SKM-1 treated with dmso at 0.1 percent for 144 hours (cell line): ENCODE measurements at regions not wholly inside any gene's neighbourhood (a gene's known extent, or its start where the extent isn't known, plus 50 kb on each side); places are given as distances from the start of the nearest gene placed in this dataset.

Experiments
- DNase-seq: peaks from one replicate; lab custom pipeline; 2025; ENCODE audit not compliant: unreplicated experiment; lab: John Stamatoyannopoulos, UW

DNA sequence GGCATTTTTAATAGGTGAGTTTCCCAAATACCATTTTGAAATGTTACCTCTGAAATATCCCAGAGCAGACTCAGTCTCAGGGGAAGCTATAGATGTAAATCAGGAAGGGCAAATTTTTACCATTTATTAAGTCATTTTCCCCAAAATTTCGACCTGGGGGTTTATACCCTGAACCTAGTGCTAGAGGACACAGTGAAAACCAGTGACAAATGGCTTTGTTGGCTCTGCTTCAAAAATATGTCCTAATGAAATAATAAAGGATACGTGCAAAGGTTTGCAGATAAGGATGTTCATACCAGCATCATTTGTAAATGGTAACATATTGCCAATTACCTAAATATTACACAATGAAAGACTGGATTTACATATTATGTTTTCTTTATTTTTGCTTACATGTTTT, 546.7 kb upstream of the ADAMTS9 start:
- DNase-seq: no peak

DNA sequence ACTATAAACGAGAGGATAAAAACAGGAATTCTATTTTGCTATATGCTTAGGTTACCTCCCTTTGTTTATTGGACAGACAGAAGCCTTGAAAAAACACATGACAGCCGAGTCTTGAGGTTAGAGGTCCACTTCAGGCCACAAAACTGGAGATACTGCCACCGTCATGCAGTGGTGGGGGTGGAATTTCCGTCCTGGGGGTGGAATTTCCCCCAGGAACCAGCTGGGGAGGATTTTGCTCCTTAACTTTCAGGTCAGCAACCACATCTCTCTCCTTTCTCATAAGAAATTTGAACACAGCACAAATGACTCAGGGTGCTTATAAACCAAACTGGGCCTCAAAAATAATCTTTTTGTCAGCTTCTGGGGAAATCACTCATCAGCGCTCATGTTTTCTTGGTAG, 545.8 kb upstream of the ADAMTS9 start:
- no peak for DNase-seq

DNA sequence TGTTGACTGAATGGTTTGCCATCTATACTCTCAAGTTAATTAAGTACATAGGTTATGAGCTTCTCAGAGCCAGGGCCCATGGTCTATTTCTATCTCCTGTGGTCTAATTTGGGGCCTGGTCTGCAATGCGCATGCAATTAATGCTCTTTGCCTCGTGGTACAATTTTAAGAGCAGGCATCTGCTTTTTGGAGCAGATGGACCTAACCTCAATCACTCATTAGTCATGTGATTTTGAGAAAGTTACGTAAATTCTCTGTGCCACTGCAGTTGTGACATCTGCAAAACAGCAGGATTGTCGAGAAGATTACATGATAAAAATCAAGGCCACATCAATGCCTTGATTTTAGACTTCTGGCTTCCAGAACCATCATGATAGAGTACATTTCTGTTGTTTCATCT, 543.7 kb upstream of the ADAMTS9 start:
- DNase-seq: no peak

DNA sequence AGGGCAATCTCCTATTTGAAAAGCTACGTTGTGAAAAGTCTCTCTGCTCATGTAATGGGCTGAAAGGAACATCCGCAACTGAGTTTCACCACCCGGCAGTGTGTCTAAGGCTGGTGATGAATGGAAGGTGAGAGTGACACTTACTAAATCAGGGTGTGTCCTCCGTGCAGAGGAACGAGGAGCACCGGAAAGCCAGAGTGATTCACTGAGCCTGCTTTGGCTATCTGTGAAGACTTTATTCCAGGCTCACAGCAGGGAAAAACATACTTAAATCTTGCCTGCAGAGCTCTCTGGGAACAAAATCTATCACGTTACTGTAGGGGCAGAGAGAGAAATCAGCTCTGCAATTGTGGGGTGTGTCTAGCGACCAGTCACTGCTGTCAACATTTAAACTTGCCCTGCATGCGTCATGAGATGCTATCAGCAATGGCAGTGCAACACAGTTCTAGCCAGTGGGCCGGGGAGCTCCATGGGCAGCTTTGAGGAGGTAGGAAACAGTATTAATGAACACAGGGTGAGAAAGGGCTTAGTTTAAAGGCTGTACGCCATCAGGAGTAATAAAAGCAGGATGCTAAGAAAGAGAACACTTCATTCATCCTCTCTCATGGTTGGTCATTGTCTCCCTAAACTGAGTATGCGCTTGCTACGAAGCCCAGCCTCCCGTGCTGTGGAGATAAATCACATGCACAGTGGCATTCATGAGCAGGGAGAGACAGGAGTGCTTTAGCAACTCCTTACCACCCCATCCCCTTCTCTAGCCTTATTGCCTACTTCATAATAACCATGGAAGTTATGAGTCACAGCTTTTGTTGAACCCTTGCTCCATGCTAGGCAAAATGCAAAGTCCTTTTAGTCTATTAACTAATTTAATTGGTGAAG, 542.7 kb upstream of the ADAMTS9 start:
- DNase-seq: no peak

DNA sequence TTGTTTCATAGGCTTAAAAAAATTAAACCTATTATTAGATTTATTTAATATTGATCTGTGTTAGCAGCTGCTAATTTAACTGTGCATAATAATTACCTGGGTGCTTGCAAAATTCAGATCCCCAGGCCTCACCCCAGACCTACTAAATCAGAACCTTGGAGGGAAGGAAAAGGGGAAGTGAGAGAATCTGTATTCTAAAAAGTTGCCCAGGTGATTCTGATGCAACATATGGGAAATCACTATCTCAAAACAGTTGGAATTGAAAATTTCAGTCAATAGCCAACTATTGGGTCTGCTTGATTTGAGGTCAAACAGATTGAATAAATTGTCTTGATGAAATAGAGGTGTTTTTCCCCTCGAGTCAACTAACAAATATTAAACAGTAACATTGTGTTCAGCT, 538.5 kb upstream of the ADAMTS9 start:
- no peak for DNase-seq

DNA sequence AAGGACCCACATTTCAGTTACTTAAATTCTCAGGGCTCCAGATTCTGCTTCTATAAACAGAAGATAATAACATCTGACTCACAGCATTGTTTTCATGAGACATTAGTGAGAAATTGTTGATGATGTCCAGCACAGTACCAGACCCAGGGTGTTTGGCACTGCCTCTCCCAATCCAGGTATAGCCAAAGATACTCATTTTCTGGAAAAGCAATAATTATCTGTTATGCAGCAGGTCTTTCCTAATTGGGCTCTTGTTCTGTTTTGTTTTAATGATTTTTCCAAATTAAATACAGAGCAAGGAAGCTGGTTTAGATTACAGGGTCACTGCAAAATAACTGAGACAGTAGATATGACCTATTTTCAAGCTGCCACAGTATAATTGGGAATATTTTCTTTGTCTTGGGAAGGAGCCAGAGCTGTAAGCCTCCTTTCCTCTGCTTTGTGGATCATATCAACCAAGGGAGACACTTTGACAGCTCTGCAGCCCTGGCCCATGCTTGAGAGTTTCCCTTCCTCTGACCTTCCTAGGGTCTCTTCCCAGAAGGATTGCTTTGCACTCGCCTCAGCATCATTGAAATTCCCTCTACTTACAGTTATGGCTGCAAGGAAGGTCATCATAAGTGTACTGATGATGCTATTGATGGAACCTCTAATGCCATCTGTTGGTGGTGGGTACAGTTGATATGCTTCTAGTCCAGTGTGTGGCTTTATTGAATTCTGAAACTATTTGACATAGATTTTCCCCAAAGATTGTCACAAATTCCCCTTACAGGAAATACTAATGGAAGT, 522.4 kb upstream of the ADAMTS9 start:
- DNase-seq: no peak

DNA sequence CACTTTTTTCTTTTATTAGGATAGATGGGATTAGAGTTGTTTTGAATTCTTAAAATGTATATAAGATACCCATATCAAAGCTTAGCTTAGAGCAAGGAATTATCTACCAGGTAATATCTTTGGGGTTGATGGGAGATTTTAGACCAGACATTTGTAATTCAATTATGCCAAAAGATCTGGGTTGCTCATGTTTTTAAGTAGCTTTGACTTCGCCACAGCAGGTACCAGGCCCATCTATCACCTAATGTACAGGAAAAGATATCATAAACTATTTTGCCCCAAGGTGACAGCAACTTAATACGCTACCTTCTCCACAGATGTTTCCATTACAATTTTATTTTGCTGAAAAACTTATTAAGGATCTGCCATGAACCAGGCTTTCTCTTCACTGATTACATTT, 514.6 kb upstream of the ADAMTS9 start:
- DNase-seq: no peak

DNA sequence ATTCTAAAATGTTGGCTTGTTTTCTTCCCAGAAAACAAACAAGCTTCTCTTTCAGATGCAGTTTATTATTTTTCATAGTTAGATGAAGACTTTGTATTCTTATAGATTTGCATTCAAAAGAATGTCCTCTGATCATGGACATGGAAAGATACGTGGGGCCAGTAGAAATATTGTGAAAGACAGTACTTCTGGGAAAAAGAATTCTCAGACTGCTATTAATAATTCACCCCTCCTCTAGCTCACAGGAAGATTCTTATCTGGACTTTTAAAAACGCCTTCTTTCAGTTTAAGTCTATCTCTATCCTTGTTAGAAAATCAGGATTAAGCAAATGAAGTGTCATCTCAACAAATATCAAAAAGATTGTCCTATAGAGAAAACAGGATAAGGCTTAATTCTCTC, 514.1 kb upstream of the ADAMTS9 start:
- no peak for DNase-seq

DNA sequence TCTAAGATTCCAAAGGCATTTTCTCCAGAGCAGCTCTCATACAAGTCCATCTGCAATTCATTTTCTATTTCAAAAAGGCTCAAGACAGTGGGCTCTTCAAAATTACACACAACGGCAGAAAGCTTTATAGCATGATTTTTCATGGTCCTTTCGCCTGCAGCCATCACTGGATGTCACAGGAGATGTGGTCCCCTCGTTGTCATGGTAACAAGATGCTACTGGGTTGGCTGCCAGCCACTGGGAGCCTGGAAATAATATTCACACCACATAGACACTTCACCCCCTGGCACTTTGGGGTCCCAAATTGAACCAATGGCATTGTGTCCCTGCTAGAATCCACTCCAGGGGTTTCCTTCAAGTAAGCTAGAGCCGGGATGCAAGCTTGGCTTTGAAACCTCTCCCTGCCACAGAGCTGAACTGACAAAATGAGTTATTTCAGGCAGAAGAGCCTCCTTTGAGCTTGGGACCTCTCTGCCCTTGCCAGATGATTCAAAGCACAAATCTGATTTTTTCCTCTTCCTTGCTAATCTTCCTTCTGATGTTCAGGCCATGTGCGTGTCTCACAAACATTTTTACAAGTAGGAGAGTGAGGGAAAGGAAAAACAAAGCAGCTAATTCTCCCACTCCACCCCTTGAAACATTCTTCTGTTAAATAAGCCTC, 512.6 kb upstream of the ADAMTS9 start:
- no peak for DNase-seq

DNA sequence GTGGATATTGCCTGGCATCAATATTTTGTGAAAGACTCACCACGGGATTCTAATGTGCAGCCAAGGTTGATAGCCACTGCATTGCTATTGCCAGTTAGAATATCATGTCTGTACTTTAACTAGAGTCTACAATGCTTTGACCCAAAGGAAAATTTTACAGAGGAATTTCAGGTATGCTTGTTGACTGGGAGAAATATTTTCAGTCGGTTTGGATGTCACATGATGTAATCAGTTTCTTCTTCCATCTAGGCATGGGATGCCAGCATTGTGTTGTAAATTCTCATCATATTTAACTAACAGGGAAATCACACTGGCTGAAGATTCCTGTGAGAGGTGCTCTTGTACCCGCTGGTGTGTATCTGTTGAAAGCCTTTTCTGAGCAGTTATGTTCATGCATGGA, 508.9 kb upstream of the ADAMTS9 start:
- no peak for DNase-seq

DNA sequence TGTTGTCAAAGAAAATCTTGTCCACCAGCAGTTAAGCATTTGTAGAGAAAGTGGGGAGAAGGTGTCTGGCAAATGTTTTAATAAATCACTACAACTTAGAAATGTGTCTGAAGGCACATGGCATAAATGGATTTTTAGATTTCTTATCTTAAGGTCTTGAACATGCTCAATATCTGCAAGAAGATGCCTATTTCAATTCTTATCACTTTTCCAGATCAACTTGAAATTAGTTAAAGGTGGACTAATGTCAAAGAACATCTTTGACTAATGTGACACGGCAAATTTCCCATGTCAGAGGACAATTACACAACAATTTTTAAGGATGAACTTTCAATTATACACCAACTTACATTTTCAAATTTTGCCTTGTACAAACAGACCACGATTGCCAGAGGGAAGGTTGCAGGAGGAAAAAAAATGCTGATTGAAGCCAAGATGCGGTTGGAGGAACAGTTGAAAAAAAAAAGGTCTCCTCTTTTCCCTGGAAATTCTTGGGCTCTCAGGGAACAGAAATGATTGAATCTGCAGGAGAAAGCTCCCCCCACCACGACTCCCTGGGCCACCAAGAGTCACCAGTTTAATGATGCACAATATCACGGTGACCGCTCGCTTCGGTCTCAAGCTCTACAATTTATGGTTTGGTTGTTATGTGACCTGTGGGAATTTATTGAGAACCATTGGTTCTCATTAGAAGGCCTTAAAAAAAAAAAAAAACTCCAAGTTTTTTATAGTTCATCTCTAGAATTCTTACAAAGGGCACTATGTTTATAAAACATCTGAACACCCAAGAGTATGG, 507.6 kb upstream of the ADAMTS9 start:
- no peak for DNase-seq

DNA sequence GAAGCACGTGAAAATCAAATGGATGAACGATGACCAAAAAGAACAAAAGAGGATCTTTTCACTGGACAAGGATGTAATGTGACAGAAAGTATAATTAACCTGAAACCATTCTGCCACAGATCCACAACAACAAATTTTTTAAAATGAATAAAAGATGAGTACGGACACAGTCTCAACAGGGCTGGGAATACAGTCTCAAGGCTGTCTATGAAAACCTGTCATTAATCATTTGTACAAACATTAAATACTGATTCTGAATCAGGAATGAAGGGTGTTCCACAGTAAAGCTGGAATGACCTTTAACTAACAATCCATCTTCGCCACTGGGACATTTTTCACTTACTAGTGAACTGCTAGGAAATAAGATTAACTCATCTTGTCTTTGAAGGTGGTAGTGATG, 506.9 kb upstream of the ADAMTS9 start:
- DNase-seq: no peak

DNA sequence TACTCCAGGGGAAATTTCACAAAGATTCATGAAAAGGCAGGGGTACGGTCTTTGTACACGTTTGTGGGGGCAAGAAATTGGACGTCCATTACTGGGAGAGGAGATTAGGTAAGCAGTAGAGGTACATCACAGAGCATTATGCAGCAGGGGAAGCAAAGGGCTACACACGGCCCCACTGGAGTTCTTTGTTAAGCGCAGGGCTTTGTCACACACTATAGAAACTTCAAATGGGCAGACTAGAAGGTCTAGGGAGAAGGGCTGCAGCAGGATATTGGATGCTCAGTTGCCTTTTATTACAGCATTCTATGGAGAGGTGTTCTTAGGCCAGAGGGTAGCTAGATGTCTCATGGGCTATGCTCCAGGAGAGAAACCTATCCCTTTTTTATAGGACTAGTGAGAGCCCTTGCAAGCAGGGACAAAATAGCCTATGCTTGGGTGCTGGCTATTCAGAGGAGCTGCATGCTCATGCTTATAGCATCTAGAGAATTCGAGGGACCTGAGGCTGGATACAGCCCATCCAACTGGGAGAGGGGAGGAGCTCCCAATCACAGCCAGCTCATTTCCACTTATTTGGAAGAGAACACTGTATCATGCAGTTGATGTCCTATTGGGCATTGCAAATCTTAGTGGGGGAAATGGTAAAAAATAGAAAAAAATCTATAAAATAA, 506.4 kb upstream of the ADAMTS9 start:
- DNase-seq: no peak

DNA sequence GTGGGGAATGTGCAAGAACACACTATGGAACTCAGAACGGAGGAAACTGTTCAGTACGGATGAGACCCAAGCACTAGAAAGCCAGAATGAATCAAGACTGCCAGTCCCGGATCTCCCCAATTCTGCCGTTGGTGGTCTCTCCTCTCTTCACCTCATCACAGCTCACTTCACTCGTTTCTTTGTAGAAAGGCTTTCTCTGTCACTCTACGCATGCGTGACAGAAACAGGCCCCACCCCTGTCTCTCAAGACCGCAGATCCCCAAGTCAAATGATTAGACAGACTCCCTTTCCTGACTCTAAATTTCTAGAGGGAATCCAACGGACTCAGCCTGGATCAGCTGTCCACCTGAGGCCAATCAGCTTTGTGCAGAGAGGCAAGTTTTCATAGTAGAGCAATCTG, 505.7 kb upstream of the ADAMTS9 start:
- no peak for DNase-seq

DNA sequence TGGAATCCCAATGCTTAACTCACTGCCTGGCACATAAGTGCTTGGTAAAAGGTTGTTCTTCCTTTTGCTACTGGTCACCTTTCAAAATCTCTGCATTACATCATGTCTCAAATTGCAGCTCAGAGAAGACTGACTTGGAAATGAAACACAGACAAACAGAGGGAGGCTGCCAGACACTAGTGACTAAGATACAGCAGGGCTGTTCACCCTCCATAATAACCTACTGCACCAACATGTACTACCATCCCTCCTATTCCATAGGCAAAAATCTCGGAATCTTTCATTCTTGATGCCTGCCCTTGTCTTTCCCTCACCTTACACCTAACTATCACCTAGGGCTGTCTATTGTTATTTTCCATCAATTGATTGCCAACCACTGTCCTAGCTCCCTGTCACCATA, 502.3 kb upstream of the ADAMTS9 start:
- no peak for DNase-seq

DNA sequence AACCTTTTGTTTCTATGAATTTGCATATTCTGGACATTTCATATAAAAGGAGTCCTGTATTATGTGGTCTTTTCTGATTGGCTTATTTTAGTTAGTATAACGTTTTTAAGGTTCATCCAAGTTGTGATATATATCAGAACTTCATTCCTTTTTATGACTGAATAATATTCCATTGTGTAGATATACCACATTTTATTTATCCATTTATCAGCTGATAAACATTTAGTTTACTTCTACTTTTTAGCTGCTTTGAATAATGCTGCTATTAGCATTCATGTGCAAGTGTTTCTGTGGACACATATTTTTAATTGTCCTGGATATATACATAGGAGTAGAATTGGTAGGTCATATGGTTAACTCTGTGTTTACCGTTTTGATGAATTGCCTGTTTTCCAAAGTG, 498.5 kb upstream of the ADAMTS9 start:
- DNase-seq: no peak

DNA sequence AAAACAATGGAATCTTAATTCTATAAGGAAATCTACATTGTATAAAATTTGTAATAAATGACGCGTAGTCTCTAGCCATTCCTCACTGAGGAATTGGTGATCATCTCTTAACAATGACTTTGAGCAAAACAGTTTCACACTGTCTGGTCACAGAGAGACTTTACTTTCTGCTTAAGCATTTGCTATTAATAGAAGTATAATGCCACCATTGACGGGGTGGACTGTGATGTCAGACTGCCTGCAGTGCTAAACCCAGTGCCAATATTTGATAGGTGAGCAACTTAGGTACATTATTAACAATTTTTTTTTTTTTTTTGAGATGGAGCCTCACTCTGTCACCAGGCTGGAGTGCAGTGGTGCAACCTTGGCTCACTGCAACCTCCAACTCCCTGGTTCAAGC, 494.9 kb upstream of the ADAMTS9 start:
- DNase-seq: no peak

DNA sequence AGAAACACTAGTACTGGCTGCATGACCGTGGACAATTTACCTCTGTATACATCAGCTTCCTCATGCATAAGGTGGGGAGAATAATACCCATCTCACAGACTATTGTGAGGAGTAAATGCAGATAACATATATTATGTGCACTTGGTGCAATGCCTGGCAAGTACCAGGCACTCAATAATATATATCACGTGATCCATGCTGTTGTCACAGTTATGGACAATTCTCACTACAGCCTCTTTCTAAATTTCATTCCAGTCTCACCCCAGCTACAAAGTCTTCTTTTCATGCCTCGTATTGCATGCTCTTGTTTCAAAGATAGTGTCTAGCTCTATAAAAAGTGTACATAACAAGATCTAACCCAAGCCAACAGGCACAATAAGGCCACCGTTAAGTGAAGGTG, 494.3 kb upstream of the ADAMTS9 start:
- no peak for DNase-seq

DNA sequence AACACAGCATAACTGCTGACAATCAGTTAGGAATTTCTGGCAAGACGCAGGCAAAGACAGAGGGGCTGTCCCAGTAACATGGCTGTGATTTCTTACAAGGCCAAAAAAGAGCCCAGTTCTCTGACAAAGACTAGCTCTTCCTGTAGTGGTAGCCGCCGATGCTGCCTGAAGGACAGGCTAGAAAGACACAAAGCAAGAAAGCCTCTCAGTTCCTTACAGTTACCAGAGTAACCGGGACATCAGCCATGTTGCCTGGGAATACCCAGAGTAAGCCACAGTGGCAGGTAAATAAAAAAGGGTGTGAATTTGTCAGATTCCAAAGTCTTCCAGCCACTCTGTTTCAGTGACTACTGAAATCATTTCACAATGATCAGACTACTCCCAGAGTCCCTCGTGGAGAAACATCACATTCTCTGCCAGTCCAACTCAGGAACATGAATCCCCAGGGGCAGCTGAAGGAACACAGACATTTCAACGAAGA, 493.6 kb upstream of the ADAMTS9 start:
- no peak for DNase-seq

DNA sequence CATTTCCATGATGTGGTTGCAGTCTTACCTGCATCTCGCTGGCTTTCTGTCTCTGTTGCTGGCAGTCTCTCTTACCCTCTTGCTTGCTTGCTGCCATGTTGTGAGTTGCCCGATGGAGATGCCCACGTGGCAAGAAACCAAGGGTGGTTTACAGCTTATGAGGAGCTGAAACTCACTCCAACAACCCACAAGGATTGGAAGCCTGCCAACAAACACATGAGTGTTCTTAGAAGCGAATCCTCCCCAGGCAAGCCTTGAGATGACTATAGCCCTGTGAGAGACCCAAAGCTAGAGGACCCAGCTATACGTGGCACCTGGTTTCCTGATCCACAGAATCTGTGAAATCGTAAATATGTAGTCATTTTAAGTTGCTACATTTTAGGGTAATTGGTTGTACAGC, 490.9 kb upstream of the ADAMTS9 start:
- DNase-seq: no peak
